ENCODE measurements at regions not wholly inside any gene's neighbourhood (a gene's known extent, or its start where the extent isn't known, plus 50 kb on each side); places are given as distances from the start of the nearest gene placed in this dataset.

DNA sequence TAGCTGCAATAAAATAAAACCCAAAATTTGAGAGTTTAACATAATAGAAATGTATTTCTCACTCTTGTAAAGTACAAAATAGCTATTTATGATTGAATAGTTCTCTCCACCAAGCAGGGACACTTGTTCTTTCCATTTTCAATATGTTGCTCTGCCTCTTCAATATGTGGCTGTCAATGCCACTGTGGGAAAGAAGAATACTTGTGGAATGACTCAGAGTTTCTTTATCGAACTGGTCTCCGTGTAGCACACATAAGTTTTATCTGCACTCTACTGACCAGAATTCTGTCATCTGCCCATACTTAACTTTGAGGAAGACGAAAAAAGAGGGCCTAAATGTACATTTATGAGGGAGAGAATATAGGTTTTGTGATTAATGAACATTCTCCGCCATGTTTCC is 256.9 kb downstream of the ATXN7L3B start:
- DNase-seq (ENCODE audit: insufficient read length, low spot score) (no peak), FAIRE-seq (no peak)

DNA sequence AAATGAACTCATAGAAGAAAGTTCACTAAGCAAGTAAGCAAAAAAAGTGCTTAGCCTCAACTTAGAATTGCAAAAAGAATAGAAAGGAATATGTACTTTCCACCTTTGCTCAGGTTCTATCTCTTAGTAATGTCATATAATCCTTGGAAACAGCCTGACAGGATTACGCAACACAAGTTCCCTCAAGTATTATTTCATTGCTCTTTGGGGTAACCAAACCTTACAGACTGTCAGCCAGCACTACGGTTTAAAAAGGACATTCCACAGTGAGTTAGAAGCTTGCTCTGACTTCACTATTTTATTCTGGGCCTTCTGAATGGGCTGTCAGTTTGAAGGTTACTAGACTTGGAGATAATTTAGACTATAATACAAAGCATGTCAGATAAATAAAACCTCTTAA is 264.0 kb downstream of the ATXN7L3B start:
- FAIRE-seq: no peak
- no peak for DNase-seq (ENCODE audit: insufficient read length, low spot score)

DNA sequence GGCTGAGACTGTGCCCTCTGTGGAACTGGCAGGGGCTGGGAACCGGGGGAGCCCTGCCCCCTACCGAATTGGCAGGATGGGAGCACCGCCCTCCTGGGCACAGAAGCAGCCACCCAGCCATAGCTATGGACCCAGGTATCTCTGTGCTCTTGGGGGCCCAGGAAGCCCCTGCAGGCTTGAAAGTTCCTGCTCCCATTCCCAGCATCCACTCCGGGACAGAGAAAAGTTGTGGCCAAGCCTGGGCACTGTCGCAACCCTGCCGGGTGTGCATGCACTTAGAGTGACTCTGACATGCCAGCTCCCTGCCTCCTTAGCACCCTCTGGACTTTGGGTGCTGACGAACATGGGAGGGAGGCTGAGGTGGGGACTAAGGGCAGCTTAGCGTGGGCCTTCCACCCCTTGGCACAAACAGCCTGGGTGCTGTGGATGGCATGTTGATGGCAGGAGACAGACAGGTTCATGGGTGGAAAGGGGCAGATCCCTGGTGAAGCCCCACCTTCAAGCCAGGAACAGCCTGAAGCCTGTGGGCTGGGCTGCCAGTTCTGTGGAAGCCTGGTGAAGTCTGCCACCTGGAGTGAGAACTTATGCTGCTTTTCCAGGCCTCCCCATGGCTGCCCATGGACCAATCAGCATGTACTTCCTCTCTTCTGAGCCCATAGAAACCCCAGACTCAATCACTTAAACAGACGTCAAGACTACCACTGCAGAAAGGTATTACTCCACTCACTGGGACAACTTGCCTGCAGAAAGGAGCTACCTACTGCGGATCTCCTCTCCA is 279.0 kb downstream of the ATXN7L3B start:
- DNase-seq (ENCODE audit: insufficient read length, low spot score): no peak
- FAIRE-seq: no peak

DNA sequence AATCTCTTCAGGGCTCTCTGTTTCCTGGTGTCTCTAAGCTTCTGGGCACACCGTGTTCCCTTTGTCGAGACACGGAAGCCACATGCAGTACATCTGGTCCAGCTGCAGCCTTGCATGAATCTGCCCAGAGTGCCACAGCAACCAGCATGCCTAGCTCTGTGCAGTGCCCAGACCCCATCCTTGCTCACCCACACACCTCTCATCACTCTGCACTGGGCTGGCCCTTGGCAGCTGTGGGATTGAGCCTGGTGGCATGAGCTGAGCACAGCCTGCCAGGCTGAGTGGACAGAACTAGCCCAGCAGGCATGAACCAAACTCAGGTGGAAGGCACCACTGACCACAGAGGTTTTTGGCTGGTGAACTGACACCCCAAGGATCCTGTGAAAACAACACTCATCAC is 279.9 kb downstream of the ATXN7L3B start:
- no peak for DNase-seq (ENCODE audit: insufficient read length, low spot score)
- FAIRE-seq: no peak

DNA sequence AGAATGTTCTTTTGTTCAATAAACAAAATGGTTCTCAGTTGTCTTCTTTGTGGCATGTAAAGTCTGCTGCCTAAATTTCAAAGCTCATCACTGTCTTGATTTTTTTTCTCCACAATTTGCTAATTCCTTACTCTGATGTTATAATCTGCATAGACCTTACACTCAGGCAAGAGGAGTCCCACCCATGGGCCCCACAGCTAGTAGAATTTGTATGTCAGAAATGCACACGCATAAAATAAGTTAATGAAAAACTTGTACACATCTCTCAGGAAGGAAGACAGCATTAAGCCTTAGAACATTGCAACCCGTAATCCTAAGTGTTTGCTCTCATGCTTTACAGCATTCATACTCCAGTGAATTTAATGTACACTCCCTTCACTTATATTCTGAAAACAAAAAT is 280.8 kb downstream of the ATXN7L3B start:
- no peak for FAIRE-seq
- DNase-seq (ENCODE audit: insufficient read length, low spot score): no peak

DNA sequence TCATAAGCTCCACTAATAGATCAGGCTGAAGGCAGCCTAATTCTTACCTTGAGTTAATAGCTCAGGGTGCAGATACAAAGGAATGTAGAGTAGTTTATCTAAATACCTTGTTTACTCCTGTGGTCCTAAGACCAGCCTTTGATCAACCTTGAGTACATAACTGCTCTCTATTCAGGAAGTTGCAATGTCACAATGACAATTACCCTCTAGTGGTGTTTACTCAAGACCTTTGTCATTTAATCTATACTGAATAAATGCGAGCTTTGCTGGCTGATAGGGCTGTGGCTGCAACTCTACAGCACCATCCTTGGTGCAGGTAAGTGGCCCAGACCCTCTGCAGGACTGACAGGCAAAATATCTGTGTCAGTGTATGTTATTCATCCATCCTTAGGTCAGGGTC is 282.7 kb downstream of the ATXN7L3B start:
- DNase-seq (ENCODE audit: insufficient read length, low spot score) (no peak), FAIRE-seq (no peak)

DNA sequence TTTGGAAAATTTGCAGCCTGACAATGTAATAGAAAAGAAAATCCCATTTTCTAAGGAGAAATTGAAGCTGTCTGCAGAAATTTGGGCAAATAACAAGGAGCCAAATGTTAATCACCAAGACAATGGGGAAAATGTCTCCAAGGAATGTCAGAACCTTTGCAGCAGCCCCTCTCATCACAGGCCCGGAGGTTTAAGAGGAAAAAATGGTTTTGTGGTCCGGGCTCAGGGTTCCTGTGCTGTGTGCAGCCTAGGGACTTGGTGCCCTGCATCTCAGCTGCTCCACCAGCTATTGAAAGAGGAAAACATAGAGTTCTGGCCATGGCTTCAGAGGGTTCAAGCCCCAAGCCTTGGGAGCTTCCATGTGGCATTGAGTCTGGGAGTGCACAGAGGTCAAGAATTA is 298.9 kb downstream of the ATXN7L3B start:
- no peak for FAIRE-seq
- DNase-seq (ENCODE audit: insufficient read length, low spot score): no peak

DNA sequence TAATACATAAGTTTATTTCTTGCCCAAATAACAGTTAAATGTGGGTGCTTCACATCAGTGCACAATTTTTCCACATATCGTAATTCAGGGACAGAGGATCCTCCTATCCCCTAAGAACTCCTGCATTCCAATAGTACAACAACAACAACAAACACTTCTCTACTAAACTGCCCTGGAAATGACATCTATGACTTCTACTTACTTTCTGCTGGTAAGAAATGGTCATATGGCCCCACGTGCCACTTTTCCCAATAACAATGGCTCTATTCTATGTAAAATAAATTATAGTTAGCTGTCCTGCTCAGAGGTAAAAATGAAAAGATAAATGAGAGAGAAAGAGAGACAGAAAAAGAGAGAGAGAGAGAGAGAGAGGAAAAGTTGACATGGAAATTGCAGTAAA is 308.5 kb downstream of the ATXN7L3B start:
- no peak for FAIRE-seq
- no peak for DNase-seq (ENCODE audit: insufficient read length, low spot score)

DNA sequence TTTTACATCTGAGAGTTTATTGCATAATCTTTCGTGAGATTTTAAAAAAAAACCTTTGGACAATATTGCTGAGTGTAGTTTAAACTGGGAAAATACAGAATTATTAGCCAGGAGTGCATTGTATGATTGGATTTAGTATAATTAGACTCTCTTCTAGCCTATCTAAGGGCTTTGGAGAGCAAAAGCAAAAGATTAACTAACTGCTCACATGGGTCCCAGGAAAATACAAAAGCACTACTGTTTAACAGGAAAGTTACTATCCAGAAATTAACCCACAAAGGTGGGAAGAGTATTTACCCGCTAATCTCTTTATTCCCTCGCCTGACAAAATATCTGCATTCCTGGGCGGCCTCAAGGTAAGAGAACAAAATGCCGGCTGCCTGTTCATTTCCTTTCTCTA is 309.5 kb downstream of the ATXN7L3B start:
- FAIRE-seq: no peak
- DNase-seq (ENCODE audit: insufficient read length, low spot score): no peak

DNA sequence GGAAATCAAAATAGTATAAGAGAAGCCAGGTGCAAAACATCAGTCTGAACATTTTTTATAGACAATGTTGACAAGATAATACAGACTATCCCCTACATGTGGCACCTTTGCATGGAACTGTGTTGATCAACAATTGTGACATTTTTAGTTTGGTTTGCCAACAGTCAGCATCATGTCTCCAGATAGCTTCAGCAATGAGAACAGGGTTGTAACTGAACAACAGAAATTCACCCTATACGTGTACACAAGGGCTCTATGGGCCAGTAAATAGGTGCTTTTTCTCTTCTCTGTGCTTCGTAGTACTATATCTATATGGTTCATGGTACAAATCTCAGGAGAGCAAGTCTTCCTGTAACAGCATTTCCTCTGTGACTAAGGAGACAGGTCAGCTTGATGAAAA is 310.4 kb downstream of the ATXN7L3B start:
- DNase-seq (ENCODE audit: insufficient read length, low spot score) (no peak), FAIRE-seq (no peak)

DNA sequence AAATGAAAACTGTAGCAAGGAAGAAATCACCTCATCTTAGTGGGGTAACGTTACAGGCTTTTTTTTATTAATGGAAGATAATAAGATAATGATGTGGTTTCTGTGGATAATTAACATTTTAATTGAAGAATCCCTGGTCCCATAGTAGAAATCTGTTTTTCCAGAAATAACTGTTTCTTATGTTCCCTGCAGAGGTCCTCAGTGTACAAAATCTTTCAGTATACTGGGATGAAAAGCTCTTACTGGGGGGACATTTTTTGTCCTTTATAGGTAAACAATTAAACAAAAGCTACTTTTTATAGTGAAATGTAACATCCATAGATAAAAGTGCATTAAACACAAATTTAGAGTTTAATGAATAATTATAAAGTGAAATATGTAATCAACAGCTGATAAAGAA is 312.2 kb downstream of the ATXN7L3B start:
- FAIRE-seq (no peak), DNase-seq (ENCODE audit: insufficient read length, low spot score) (no peak)

DNA sequence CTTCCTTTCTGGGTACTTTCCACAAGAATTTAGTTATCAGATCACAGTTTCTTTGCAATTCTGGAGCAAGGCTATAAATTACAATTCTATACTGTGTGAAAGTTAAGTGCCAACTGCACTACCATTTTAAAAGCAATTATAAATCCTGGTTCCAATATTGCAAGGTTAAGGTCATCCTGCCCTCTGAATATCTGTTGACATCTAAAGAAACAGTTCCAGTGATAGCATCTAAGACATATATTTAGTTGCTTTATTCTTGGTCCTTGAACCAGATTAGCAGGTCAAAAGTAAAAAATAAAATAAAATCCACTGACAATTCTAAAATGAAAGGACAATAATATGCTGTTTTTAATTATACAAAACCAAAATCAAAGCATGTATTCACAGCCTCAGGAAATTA is 334.2 kb downstream of the ATXN7L3B start:
- DNase-seq (ENCODE audit: insufficient read length, low spot score) (no peak), FAIRE-seq (no peak)

DNA sequence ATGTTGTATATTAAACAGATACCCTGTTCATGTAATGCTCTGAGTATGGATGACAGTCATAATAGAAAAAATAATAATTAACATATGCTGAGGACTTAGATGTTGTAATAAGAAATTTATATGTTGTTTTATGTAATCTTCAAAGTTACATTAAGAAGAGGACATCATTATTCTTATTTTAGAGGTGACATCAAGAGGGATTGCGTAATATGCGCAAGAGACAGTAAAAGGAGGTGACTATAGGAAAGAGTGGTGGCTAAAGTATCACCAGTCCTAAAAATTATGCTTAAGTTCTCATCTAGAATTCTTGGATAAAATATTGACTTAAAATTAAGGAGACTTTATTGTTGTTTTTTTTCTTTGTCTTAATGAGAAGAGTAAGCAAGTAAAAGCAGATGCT is 323.9 kb downstream of the KCNC2 start:
- DNase-seq (ENCODE audit: insufficient read length, low spot score) (no peak), FAIRE-seq (no peak)

DNA sequence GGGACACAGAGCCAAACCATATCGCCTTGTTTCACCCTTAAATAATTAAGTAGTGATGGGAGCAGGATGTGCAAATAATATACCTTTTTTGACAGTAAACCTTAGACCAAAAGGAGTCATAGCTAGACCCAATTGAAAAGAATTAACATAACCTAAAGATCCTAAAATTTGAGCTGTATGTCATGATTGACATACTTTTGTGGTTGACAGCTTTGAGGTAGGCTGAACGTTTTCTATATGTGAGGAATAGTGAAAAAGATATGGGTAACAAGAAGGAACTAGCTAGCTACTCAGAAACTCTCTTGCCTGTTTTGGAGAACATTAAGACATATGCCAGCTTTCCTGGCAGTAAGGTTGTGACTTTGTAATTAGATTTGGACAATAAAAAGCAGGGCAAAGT is 320.6 kb downstream of the KCNC2 start:
- no peak for FAIRE-seq

DNA sequence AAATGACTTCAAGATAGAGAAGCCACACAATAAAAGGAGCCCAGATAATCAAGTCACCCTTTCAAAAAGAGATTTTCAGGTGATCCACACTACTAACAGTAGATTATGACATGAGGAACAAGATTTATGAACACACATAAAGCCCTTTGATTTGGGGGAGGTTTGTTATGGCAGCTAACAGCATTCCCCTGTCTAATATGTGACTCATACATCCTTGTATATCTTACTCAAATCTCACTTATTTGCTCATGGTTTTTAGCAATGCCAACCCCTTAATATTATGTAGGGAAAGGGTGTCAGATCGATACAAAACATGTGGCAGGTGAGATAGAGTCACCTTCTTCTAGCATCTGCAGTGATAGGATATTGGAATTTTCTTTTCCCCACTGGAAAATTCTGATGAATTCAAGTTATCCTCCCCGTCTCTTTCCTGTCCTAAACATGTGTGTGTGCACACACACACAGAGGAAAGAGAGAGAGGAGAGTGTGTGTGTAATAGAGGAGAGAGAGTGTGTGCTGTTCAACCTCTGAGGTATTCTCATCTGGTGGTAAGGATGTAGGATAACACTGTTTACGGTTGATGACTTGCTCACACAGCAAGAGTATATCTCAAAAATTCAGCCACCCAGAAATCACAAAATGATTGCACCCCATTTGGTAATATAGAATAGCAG is 319.9 kb downstream of the KCNC2 start:
- DNase-seq (ENCODE audit: insufficient read length, low spot score): no peak
- FAIRE-seq: no peak

More for the DNA sequence above, 320.6 kb downstream of the KCNC2 start:
- DNase-seq (ENCODE audit: insufficient read length, low spot score): no peak

DNA sequence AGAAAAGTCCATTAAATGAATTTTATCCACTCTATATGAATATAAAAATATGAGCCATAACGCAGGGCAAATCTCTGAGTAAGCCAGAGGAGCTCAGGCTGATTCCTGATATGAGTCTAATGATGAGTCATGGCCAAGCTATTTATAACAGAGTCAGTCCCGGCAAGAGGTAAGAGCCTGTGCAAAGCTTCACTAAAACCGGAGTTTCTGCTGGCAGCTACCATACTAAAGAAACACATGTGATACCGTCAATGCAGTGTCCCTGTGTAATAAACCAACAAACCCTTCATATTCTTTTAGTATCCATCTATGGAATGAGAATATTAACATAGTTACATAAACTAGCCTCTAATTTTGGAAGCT is 319.4 kb downstream of the KCNC2 start:
- DNase-seq (ENCODE audit: insufficient read length, low spot score) (no peak), FAIRE-seq (no peak)

DNA sequence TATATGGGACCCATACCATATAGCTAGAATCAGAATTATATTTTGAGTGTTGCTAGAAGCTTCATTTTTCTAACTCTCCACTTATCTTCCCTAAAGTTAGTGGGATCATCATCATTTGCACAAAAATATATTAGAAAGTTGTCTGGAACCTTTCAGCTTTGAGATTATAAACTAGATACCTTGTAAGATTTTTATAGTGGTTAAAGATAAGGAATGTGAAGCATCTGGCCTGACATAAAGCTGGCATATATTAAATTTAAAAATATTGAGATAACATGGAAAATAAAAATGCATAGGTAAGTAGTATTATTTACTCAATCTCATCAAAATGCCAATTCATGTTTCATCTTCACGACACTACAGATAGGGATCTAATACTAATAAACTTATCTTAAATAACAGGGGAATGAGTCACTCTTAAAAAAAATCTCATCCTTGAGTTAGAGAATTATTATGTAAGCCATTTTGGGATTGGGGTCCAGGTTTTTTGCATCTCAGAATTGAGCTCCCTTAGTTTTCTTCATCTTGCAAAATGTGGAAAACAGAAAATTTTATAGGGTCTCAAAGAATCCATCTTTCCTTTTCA is 318.5 kb downstream of the KCNC2 start:
- FAIRE-seq: no peak
- DNase-seq (ENCODE audit: insufficient read length, low spot score): no peak

DNA sequence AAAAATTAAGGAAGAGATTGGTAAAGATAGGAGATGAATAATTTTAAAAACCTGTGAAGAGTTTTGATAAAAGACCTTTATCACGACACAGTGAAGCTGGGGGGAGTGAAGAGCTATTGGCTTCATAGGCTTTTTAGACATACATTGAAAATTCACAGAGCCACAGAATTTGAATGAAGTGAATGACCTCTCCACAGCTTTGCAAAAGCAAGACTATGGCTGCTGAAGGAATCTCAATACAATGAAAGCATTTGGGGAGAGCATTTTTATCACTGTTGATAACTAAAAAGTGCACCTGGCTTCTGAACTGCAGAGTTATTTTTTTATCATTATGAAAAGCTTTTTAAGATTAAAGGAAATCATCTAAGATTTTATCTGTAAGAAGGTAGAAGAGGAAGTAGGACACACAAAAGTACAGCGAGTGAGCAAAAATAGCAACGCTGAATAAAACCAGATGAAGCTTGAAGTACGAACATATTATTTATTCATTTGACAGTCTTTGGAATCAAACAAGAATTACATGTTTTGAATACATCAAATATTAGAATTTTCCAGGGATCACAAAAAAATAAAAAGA is 317.5 kb downstream of the KCNC2 start:
- no peak for DNase-seq (ENCODE audit: insufficient read length, low spot score)
- FAIRE-seq: no peak

DNA sequence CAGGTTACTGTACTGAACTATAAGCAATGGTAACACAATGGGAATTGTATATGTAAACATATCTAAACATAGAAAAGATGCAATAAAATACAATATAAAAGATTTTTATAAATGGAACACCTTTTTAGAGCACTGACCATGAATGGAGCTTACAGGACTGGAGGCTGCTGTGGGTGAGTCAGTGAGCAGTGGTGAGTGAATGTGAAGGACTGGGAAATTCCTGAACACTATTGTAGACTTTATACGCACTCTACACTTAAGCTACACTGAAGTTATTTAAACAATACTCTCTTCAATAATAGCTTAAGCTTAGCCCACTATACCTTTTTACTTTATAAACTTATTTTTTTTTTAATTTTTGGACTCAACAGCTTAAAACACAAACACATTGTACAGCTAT is 313.5 kb downstream of the KCNC2 start:
- DNase-seq (ENCODE audit: insufficient read length, low spot score): no peak
- no peak for FAIRE-seq

DNA sequence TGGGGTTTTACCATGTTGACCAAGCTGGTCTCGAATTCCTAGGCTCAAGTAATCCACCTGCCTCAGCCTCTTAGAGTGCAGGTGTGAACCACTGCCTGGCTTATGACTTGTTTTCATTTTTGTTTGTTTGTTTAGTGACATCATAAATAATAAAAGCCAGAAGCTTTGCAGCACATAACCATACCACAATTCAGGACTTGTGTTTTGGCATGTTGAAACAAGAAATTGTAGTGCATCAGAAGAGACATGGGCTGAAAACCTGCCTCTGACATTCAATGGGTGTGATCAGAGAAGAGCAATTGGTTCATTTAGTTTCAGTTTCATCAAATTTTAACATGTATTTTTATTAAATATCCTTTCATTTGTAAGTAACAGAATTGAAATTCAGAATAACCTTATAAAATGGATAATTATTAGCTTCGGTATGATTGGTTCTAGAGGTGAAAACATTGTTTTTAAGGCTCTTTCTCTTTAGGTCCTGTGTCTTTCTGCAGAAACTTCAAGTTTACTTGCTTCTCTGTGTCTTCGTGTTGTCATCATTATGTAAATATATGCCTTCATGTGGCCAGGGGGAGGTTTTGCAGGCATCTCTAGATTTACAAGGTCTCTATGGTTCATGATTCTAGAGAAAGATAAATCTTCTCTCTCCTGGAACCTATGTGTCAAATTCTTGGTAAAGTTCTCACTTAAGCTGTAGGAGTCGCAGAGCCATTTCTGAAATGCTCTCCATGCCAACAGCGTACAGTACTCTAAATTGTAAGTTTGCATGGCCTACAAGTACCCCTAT is 312.0 kb downstream of the KCNC2 start:
- FAIRE-seq (no peak), DNase-seq (ENCODE audit: insufficient read length, low spot score) (no peak)

Data from GM19239 (cell line).